ENCODE measurements at regions not wholly inside any gene's neighbourhood (a gene's known extent, or its start where the extent isn't known, plus 50 kb on each side); places are given as distances from the start of the nearest gene placed in this dataset.

DNA sequence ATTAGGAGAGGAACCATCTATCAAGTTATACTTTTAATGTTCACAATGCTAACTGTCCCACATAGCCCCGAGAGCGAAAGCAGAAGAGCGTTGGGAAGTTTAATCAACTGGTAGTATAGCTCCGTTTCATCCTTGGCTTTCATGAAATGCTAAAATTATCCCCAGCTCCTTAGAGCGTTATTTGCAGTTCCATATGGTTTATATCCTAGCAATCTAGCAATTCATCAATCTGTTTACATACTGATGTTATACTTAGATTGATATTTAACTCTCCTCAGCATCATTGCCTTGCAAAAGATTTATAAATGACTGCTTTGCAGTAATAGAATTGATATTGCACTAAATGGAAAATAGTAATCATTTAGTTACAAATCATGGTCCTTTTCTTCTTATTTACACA lies 419.8 kb downstream of the COG6 start:
- Histone ChIP-seq H3K4me3 (ENCODE audit: low read length) (no peak overlapping the region), H3K79me2 (ENCODE audit: control insufficient read depth, low read length) (no peaks in the 10 kb centered on the region), H3K4me1 (ENCODE audit: control insufficient read depth, low read length) (peaks cover 16% of the 10 kb centered on the region), H3F3A (ENCODE audit: control insufficient read depth, insufficient read depth) (0 out of 2 replicates have a peak, but pooled peaks cover 2% of the 10 kb centered on the region), H3K9me2 (replicated peaks; ENCODE audit: control insufficient read depth, low read length) (no peaks in the 10 kb centered on the region), H3K4me2 (ENCODE audit: low read length) (no peak overlapping the region), H3K27ac (ENCODE audit: low read depth, low read length) (no peak overlapping the region), H4K20me1 (ENCODE audit: control insufficient read depth, insufficient read depth, low read depth, low read length) (no peaks in the 10 kb centered on the region), H3K27me3 (ENCODE audit: control insufficient read depth, low read length) (no peaks in the 10 kb centered on the region), H3K36me3 (ENCODE audit: control insufficient read depth, low read length) (no peaks in the 10 kb centered on the region), H3K9me3 (ENCODE audit: control insufficient read depth, insufficient read depth, low read length) (no peaks in the 10 kb centered on the region)
- no peak for TF ChIP-seq EZH2phosphoT487 (IDR thresholded peaks at IDR 0.05; ENCODE audit: borderline replicate concordance, low read length)
- TF ChIP-seq, protein P1, sequence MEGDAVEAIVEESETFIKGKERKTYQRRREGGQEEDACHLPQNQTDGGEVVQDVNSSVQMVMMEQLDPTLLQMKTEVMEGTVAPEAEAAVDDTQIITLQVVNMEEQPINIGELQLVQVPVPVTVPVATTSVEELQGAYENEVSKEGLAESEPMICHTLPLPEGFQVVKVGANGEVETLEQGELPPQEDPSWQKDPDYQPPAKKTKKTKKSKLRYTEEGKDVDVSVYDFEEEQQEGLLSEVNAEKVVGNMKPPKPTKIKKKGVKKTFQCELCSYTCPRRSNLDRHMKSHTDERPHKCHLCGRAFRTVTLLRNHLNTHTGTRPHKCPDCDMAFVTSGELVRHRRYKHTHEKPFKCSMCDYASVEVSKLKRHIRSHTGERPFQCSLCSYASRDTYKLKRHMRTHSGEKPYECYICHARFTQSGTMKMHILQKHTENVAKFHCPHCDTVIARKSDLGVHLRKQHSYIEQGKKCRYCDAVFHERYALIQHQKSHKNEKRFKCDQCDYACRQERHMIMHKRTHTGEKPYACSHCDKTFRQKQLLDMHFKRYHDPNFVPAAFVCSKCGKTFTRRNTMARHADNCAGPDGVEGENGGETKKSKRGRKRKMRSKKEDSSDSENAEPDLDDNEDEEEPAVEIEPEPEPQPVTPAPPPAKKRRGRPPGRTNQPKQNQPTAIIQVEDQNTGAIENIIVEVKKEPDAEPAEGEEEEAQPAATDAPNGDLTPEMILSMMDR (IDR thresholded peaks at IDR 0.05; ENCODE audit: low read depth, low read length, poor library complexity, severe bottlenecking), result no peak

- no peak overlapping the region for H3K27ac ChIP-seq (ENCODE audit: low read depth, low read length)
- H3F3A ChIP-seq (ENCODE audit: control insufficient read depth, insufficient read depth), result 0 out of 2 replicates have a peak, but pooled peaks cover 2% of the 10 kb centered on the region
- H4K20me1 ChIP-seq (ENCODE audit: control insufficient read depth, insufficient read depth, low read depth, low read length), result no peaks in the 10 kb centered on the region
- no peaks in the 10 kb centered on the region for H3K9me3 ChIP-seq (ENCODE audit: control insufficient read depth, insufficient read depth, low read length)
- H3K79me2 ChIP-seq (ENCODE audit: control insufficient read depth, low read length), result no peaks in the 10 kb centered on the region
- TF ChIP-seq, protein P1 (IDR thresholded peaks at IDR 0.05; ENCODE audit: low read depth, low read length, poor library complexity, severe bottlenecking), result no peak
- no peak for TF ChIP-seq EZH2phosphoT487 (IDR thresholded peaks at IDR 0.05; ENCODE audit: borderline replicate concordance, low read length)
- no peak overlapping the region for H3K4me3 ChIP-seq (ENCODE audit: low read length)
- no peak overlapping the region for H3K4me2 ChIP-seq (ENCODE audit: low read length)
- H3K27me3 ChIP-seq (ENCODE audit: control insufficient read depth, low read length), result no peaks in the 10 kb centered on the region
- no peaks in the 10 kb centered on the region for H3K9me2 ChIP-seq (replicated peaks; ENCODE audit: control insufficient read depth, low read length)
- no peaks in the 10 kb centered on the region for H3K36me3 ChIP-seq (ENCODE audit: control insufficient read depth, low read length)
- peaks cover 6% of the 10 kb centered on the region; the same call in 1 of the 2 replicates for H3K4me1 ChIP-seq (ENCODE audit: control insufficient read depth, low read length)
Measured at GRCh38 chr13:40076765-40077362, 421.4 kb downstream of the COG6 start.

- TF ChIP-seq, protein P1 (IDR thresholded peaks at IDR 0.05; ENCODE audit: low read depth, low read length, poor library complexity, severe bottlenecking), result no peak
- TF ChIP-seq EZH2phosphoT487 (IDR thresholded peaks at IDR 0.05; ENCODE audit: borderline replicate concordance, low read length), result no peak
- no peak overlapping the region for H3K27ac ChIP-seq (ENCODE audit: low read depth, low read length)
- H4K20me1 ChIP-seq (ENCODE audit: control insufficient read depth, insufficient read depth, low read depth, low read length), result no peaks in the 10 kb centered on the region
- H3K4me1 ChIP-seq (ENCODE audit: control insufficient read depth, low read length), result peaks cover 6% of the 10 kb centered on the region; the same call in 1 of the 2 replicates
- no peak overlapping the region for H3K4me3 ChIP-seq (ENCODE audit: low read length)
- H3F3A ChIP-seq (ENCODE audit: control insufficient read depth, insufficient read depth), result no peaks in the 10 kb centered on the region
- H3K4me2 ChIP-seq (ENCODE audit: low read length), result no peak overlapping the region
- H3K36me3 ChIP-seq (ENCODE audit: control insufficient read depth, low read length), result no peaks in the 10 kb centered on the region
- H3K9me3 ChIP-seq (ENCODE audit: control insufficient read depth, insufficient read depth, low read length), result no peaks in the 10 kb centered on the region
- no peaks in the 10 kb centered on the region for H3K27me3 ChIP-seq (ENCODE audit: control insufficient read depth, low read length)
- H3K79me2 ChIP-seq (ENCODE audit: control insufficient read depth, low read length), result no peaks in the 10 kb centered on the region
- H3K9me2 ChIP-seq (replicated peaks; ENCODE audit: control insufficient read depth, low read length), result no peaks in the 10 kb centered on the region
Measured at GRCh38 chr13:40077396-40078027, 422.1 kb downstream of the COG6 start.
